ENCODE measurements at regions not wholly inside any gene's neighbourhood (a gene's known extent, or its start where the extent isn't known, plus 50 kb on each side); places are given as distances from the start of the nearest gene placed in this dataset.

- Histone ChIP-seq H3K4me1 (ENCODE audit: control insufficient read depth in 3 of 3, insufficient read depth in 3 of 3, low read length in 3 of 3) (peaks cover 0 to 8% (median 6%) of the 10 kb centered on the region in 3 donors), H3K9me3 (ENCODE audit: control insufficient read depth in 3 of 3, low read length in 3 of 3) (no peaks in the 10 kb centered on the region), H3K4me3 (ENCODE audit: low read length in 3 of 3) (no peak overlapping the region), H3K27me3 (ENCODE audit: control insufficient read depth in 3 of 3, insufficient read depth in 3 of 3, low read length in 3 of 3) (peaks cover 0 to 3% (median 0%) of the 10 kb centered on the region in 3 donors), H3K27ac (ENCODE audit: low read depth, low read length) (no peak overlapping the region), H3K36me3 (ENCODE audit: control insufficient read depth in 3 of 3, insufficient read depth in 3 of 3, low read length in 3 of 3) (no peaks in the 10 kb centered on the region), H3K9ac (ENCODE audit: low read depth in 1 of 3, low read length in 3 of 3) (no peak overlapping the region)
Observed at GRCh38 chr5:56566374-56567249, 248.7 kb upstream of the MAP3K1 start.

GRCh38 chr5:56565644-56566043 lies 249.7 kb upstream of the MAP3K1 start:
- Histone ChIP-seq H3K9ac (ENCODE audit: low read depth in 1 of 3, low read length in 3 of 3) (no peak overlapping the region), H3K36me3 (ENCODE audit: control insufficient read depth in 3 of 3, insufficient read depth in 3 of 3, low read length in 3 of 3) (no peaks in the 10 kb centered on the region), H3K9me3 (ENCODE audit: control insufficient read depth in 3 of 3, low read length in 3 of 3) (no peaks in the 10 kb centered on the region), H3K4me3 (ENCODE audit: low read length in 3 of 3) (no peak overlapping the region), H3K27me3 (ENCODE audit: control insufficient read depth in 3 of 3, insufficient read depth in 3 of 3, low read length in 3 of 3) (peaks cover 0 to 3% (median 0%) of the 10 kb centered on the region in 3 donors), H3K4me1 (ENCODE audit: control insufficient read depth in 3 of 3, insufficient read depth in 3 of 3, low read length in 3 of 3) (peaks cover 0 to 8% (median 6%) of the 10 kb centered on the region in 3 donors), H3K27ac (ENCODE audit: low read depth, low read length) (no peak overlapping the region)

GRCh38 chr5:56565283-56565615 lies 250.1 kb upstream of the MAP3K1 start:
- Histone ChIP-seq H3K4me3 (ENCODE audit: low read length in 3 of 3) (no peak overlapping the region), H3K4me1 (ENCODE audit: control insufficient read depth in 3 of 3, insufficient read depth in 3 of 3, low read length in 3 of 3) (peaks cover 0 to 8% (median 6%) of the 10 kb centered on the region in 3 donors), H3K27me3 (ENCODE audit: control insufficient read depth in 3 of 3, insufficient read depth in 3 of 3, low read length in 3 of 3) (peaks cover 0 to 3% (median 0%) of the 10 kb centered on the region in 3 donors), H3K9ac (ENCODE audit: low read depth in 1 of 3, low read length in 3 of 3) (no peak overlapping the region), H3K27ac (ENCODE audit: low read depth, low read length) (no peak overlapping the region), H3K36me3 (ENCODE audit: control insufficient read depth in 3 of 3, insufficient read depth in 3 of 3, low read length in 3 of 3) (no peaks in the 10 kb centered on the region), H3K9me3 (ENCODE audit: control insufficient read depth in 3 of 3, low read length in 3 of 3) (no peaks in the 10 kb centered on the region)

- no peak overlapping the region for H3K27ac ChIP-seq (ENCODE audit: low read depth, low read length)
- H3K36me3 ChIP-seq (ENCODE audit: control insufficient read depth in 3 of 3, insufficient read depth in 3 of 3, low read length in 3 of 3), result no peaks in the 10 kb centered on the region
- H3K27me3 ChIP-seq (ENCODE audit: control insufficient read depth in 3 of 3, insufficient read depth in 3 of 3, low read length in 3 of 3), result peaks cover 0 to 3% (median 0%) of the 10 kb centered on the region in 3 donors
- no peak overlapping the region for H3K9ac ChIP-seq (ENCODE audit: low read depth in 1 of 3, low read length in 3 of 3)
- no peaks in the 10 kb centered on the region for H3K9me3 ChIP-seq (ENCODE audit: control insufficient read depth in 3 of 3, low read length in 3 of 3)
- peaks cover 0 to 8% (median 6%) of the 10 kb centered on the region in 3 donors for H3K4me1 ChIP-seq (ENCODE audit: control insufficient read depth in 3 of 3, insufficient read depth in 3 of 3, low read length in 3 of 3)
- no peak overlapping the region for H3K4me3 ChIP-seq (ENCODE audit: low read length in 3 of 3)
Observed at GRCh38 chr5:56564541-56565282, 250.6 kb upstream of the MAP3K1 start.

GRCh38 chr5:56561455-56561854 lies 253.9 kb upstream of the MAP3K1 start:
- no peak overlapping the region for H3K9ac ChIP-seq (ENCODE audit: low read depth in 1 of 3, low read length in 3 of 3)
- H3K4me3 ChIP-seq (ENCODE audit: low read length in 3 of 3), result no peak overlapping the region
- no peak overlapping the region for H3K27ac ChIP-seq (ENCODE audit: low read depth, low read length)
- peaks cover 0 to 2% (median 0%) of the 10 kb centered on the region in 3 donors for H3K9me3 ChIP-seq (ENCODE audit: control insufficient read depth in 3 of 3, low read length in 3 of 3)
- H3K36me3 ChIP-seq (ENCODE audit: control insufficient read depth in 3 of 3, insufficient read depth in 3 of 3, low read length in 3 of 3), result no peaks in the 10 kb centered on the region
- peaks cover 0 to 3% (median 0%) of the 10 kb centered on the region in 3 donors for H3K27me3 ChIP-seq (ENCODE audit: control insufficient read depth in 3 of 3, insufficient read depth in 3 of 3, low read length in 3 of 3)
- H3K4me1 ChIP-seq (ENCODE audit: control insufficient read depth in 3 of 3, insufficient read depth in 3 of 3, low read length in 3 of 3), result peaks cover 0 to 6% (median 6%) of the 10 kb centered on the region in 3 donors

GRCh38 chr5:56558131-56558745 lies 257.1 kb upstream of the MAP3K1 start:
- H3K27me3 ChIP-seq (ENCODE audit: control insufficient read depth in 3 of 3, insufficient read depth in 3 of 3, low read length in 3 of 3), result no peaks in the 10 kb centered on the region
- no peak overlapping the region for H3K4me3 ChIP-seq (ENCODE audit: low read length in 3 of 3)
- H3K9me3 ChIP-seq (ENCODE audit: control insufficient read depth in 3 of 3, low read length in 3 of 3), result peaks cover 0 to 2% (median 0%) of the 10 kb centered on the region in 3 donors
- H3K9ac ChIP-seq (ENCODE audit: low read depth in 1 of 3, low read length in 3 of 3), result no peak overlapping the region
- H3K27ac ChIP-seq (ENCODE audit: low read depth, low read length), result no peak overlapping the region
- H3K36me3 ChIP-seq (ENCODE audit: control insufficient read depth in 3 of 3, insufficient read depth in 3 of 3, low read length in 3 of 3), result no peaks in the 10 kb centered on the region
- no peaks in the 10 kb centered on the region for H3K4me1 ChIP-seq (ENCODE audit: control insufficient read depth in 3 of 3, insufficient read depth in 3 of 3, low read length in 3 of 3)

GRCh38 chr5:56557198-56557597 lies 258.2 kb upstream of the MAP3K1 start:
- no peaks in the 10 kb centered on the region for H3K4me1 ChIP-seq (ENCODE audit: control insufficient read depth in 3 of 3, insufficient read depth in 3 of 3, low read length in 3 of 3)
- H3K9me3 ChIP-seq (ENCODE audit: control insufficient read depth in 3 of 3, low read length in 3 of 3), result peaks cover 0 to 2% (median 0%) of the 10 kb centered on the region in 3 donors
- no peaks in the 10 kb centered on the region for H3K27me3 ChIP-seq (ENCODE audit: control insufficient read depth in 3 of 3, insufficient read depth in 3 of 3, low read length in 3 of 3)

GRCh38 chr5:56552612-56553268 lies 262.6 kb upstream of the MAP3K1 start:
- H3K4me3 ChIP-seq (ENCODE audit: low read length in 3 of 3), result no peak overlapping the region
- H3K27ac ChIP-seq (ENCODE audit: low read depth, low read length), result no peak overlapping the region
- H3K36me3 ChIP-seq (ENCODE audit: control insufficient read depth in 3 of 3, insufficient read depth in 3 of 3, low read length in 3 of 3), result no peaks in the 10 kb centered on the region

More at GRCh38 chr5:56557198-56557597, 258.2 kb upstream of the MAP3K1 start:
- Histone ChIP-seq H3K36me3 (ENCODE audit: control insufficient read depth in 3 of 3, insufficient read depth in 3 of 3, low read length in 3 of 3) (no peaks in the 10 kb centered on the region), H3K4me3 (ENCODE audit: low read length in 3 of 3) (no peak overlapping the region), H3K9ac (ENCODE audit: low read depth in 1 of 3, low read length in 3 of 3) (no peak overlapping the region), H3K27ac (ENCODE audit: low read depth, low read length) (no peak overlapping the region)

GRCh38 chr5:56550227-56550626 lies 265.1 kb upstream of the MAP3K1 start:
- H3K27me3 ChIP-seq (ENCODE audit: control insufficient read depth in 3 of 3, insufficient read depth in 3 of 3, low read length in 3 of 3), result no peaks in the 10 kb centered on the region
- no peaks in the 10 kb centered on the region for H3K36me3 ChIP-seq (ENCODE audit: control insufficient read depth in 3 of 3, insufficient read depth in 3 of 3, low read length in 3 of 3)
- no peaks in the 10 kb centered on the region for H3K9me3 ChIP-seq (ENCODE audit: control insufficient read depth in 3 of 3, low read length in 3 of 3)
- H3K27ac ChIP-seq (ENCODE audit: low read depth, low read length), result no peak overlapping the region
- H3K4me3 ChIP-seq (ENCODE audit: low read length in 3 of 3), result no peak overlapping the region
- no peak overlapping the region for H3K9ac ChIP-seq (ENCODE audit: low read depth in 1 of 3, low read length in 3 of 3)
- H3K4me1 ChIP-seq (ENCODE audit: control insufficient read depth in 3 of 3, insufficient read depth in 3 of 3, low read length in 3 of 3), result peaks cover 0 to 14% (median 0%) of the 10 kb centered on the region in 3 donors

More at GRCh38 chr5:56552612-56553268, 262.6 kb upstream of the MAP3K1 start:
- H3K9me3 ChIP-seq (ENCODE audit: control insufficient read depth in 3 of 3, low read length in 3 of 3), result no peaks in the 10 kb centered on the region
- H3K4me1 ChIP-seq (ENCODE audit: control insufficient read depth in 3 of 3, insufficient read depth in 3 of 3, low read length in 3 of 3), result peaks cover 0 to 14% (median 0%) of the 10 kb centered on the region in 3 donors
- H3K9ac ChIP-seq (ENCODE audit: low read depth in 1 of 3, low read length in 3 of 3), result no peak overlapping the region
- H3K27me3 ChIP-seq (ENCODE audit: control insufficient read depth in 3 of 3, insufficient read depth in 3 of 3, low read length in 3 of 3), result no peaks in the 10 kb centered on the region
